VCaP (cell line): ENCODE measurements at regions not wholly inside any gene's neighbourhood (a gene's known extent, or its start where the extent isn't known, plus 50 kb on each side); places are given as distances from the start of the nearest gene placed in this dataset.

Experiments used
- H3K27ac ChIP-seq: fragments of 450-650 bp; 2 replicates; pipeline ENCODE4 v1.5.1; 2017
- CTCF ChIP-seq: fragments of 450-650 bp; conservative IDR thresholded peaks from 2 replicates; pipeline ENCODE4 v1.5.1; 2017; ENCODE audit warnings: mild to moderate bottlenecking, moderate library complexity

DNA sequence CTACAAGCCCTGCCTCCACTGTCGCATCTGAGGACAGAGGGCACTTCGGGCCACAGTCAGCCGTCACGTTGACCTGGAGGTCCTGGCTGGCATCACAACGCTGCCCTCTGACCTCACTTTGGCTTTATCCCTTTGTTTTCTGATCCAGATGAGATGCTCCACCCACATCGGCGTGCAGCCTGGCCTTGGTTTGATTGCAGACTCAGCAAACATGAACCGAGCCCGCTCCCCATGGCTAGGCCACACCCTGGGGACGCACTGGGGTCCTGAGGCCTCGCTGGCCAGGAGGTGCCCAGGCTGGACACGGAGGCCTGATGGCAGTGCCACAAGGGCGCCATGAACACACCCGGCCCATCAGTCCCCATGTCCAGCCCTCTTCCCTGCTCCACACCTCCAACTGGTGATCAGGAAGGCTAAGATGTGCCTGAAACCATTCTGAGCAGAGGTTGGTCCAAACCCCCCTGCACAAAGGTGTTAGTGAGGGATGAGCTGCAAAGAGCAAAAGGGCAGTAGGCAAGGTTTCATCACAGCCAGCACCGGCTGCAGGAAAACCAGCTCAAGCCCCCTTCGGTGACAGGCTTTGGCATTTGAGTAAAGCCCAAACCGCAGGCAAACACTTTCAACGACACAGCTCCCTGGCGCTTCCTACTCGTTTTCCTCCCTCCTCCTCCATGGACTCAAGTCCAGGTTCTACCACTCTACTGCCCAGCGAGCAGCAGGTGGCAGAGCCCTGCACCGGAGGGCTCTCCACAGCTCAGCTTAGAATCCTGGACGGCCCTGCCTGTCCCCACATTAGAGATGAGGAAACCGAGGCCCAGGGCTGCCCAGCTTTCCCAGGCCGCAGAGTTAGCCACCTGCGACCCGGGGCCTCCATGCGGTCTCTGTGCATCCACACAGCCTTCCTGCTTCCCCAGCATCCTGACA is 165.8 kb downstream of the NUP210 start:
- TF ChIP-seq CTCF, result no peak
- no peak overlapping the region for H3K27ac ChIP-seq

DNA sequence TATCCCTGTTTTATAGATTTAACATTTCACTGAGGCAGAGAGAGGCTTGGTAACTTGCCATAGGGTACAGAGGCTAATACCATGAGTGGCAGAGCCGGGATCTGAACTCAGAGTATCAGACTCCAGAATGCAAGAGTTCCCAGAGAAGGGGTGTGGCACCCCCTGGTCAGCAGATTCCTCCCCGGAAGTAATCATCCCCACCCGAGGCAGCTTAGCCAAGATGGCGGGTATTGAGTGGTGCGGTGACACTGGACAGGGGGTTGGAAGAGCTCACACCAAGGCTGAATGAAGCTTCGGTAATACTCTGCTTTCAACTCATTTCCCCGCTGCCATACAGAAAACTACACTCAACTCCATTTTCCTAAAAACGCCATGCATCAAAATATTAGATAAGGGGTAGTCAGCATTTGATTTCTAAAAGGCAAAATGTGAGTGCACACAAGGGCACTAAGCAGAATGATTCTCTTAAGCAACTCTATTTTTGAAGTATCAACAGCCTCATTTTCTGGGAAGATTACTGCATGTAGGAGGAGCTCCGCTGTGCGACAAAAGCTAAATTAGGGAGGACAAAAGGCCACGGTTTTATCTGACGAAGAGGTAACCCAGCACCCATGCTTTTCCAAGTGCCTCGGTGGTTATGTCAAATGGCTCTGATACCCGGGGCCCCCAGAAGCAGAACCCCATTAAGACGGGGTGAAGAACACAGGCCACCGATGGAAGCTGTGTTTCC is 166.7 kb downstream of the NUP210 start:
- no peak for TF ChIP-seq CTCF

GRCh38 chr3:13252207-13252606 is 167.9 kb downstream of the NUP210 start:
- no peak for TF ChIP-seq CTCF
- peak overlapping the region; percentile 52 for H3K27ac ChIP-seq

More for the DNA sequence above, 166.7 kb downstream of the NUP210 start:
- no peak overlapping the region for H3K27ac ChIP-seq

GRCh38 chr3:13251166-13251903 is 168.8 kb downstream of the NUP210 start:
- peak overlapping the region; percentile 52 for H3K27ac ChIP-seq
- TF ChIP-seq CTCF, result no peak

DNA sequence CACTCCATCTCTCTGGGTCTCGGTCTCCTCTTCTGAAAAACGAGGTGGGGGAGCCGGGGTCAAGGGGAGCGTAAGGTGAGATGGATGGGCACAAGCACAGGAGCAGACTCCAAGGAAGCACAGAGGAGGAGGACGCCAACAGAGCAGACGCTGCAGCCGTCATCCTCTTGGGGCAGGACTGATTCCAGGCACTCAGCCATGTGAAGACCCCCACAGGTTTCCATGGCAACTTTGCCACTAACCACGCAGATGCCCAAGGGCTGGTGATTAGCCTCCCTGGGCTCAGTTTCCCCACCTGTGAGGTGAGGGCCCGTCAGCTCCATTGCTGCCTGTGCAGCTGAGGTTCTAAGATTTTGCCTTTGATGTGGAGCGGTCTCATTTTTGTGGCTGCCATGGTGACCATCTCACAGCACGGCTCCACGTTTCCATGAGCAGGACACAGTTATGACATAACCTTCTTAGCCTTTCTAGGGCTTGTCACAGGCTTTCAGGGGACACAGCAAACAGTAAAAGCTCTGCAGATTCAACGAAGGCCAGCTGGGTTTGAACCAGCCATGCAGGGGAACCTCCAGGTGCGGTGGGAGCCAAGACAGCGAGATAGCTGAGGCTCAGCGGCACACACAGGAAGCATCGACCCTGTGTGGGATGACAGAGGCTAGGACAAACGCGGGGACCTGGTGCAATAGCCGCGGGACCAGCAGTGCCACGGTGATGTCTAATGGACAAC is 170.3 kb downstream of the NUP210 start:
- no peak for TF ChIP-seq CTCF
- H3K27ac ChIP-seq, result no peak overlapping the region

DNA sequence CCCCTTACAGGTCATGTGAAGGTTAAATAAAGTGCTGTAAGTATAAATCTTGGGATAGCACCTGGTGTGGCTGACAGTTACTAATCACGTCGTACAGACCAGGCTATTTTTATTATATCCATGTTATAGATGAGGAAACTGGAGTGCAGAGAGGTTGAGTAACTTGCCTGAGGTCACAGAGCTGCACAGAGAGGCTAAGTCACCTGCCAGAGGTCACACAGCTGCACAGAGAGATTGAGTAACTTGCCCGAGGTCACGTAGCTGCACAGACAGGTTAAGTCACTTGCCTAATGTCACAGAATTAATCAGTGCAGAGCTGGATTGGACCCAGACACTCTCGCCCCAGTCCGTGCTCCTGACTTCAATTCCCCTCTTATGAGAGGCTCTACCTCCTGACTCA is 171.5 kb downstream of the NUP210 start:
- H3K27ac ChIP-seq, result no peak overlapping the region
- no peak for TF ChIP-seq CTCF
